Astrocyte of the cerebellum (primary cell): ENCODE measurements at regions not wholly inside any gene's neighbourhood (a gene's known extent, or its start where the extent isn't known, plus 50 kb on each side); places are given as distances from the start of the nearest gene placed in this dataset.

ENCODE experiments used
- DNase-seq: peaks from one replicate; pipeline ENCODE4 v3.0.0-alpha.2; 2011; ENCODE audit warnings: low read depth
- H3K4me3 ChIP-seq: 2 replicates; pipeline ENCODE4 v1.5.1; 2011; ENCODE audit warnings: mild to moderate bottlenecking, low read depth, low read length, moderate library complexity
- CTCF ChIP-seq: IDR thresholded peaks from 2 replicates; pipeline ENCODE4 v1.5.1; 2012; ENCODE audit warnings: low read length, low read depth, moderate library complexity, mild to moderate bottlenecking; ENCODE audit errors: missing control alignments
- in situ Hi-C: cut with HindIII; loops from 2 replicates; pipeline ENCODE4 v1.10.0; 2017; ENCODE audit warnings: low sequenced_read_pairs

GRCh38 chr4:41442810-41443209 is 95.1 kb upstream of the LIMCH1 start:
- in situ Hi-C loops, result no loop called here
- H3K4me3 ChIP-seq, result no peak overlapping the region
- no peak for DNase-seq
- TF ChIP-seq CTCF, result no peak

GRCh38 chr4:41443340-41444079 is 94.4 kb upstream of the LIMCH1 start:
- no peak for TF ChIP-seq CTCF
- DNase-seq, result no peak
- no peak overlapping the region for H3K4me3 ChIP-seq
- in situ Hi-C loops, result no loop called here

- TF ChIP-seq CTCF, result no peak
- H3K4me3 ChIP-seq, result no peak overlapping the region
- in situ Hi-C loops, result no loop called here
- no peak for DNase-seq
Observed at GRCh38 chr4:41446391-41446790, 91.6 kb upstream of the LIMCH1 start.

GRCh38 chr4:41446981-41447725 is 90.8 kb upstream of the LIMCH1 start:
- in situ Hi-C loops, result no loop called here
- H3K4me3 ChIP-seq, result no peak overlapping the region
- no peak for TF ChIP-seq CTCF
- no peak for DNase-seq

- in situ Hi-C loops, result no loop called here
- no peak for DNase-seq
- no peak overlapping the region for H3K4me3 ChIP-seq
- TF ChIP-seq CTCF, result no peak
Observed at GRCh38 chr4:41448934-41449333, 89.0 kb upstream of the LIMCH1 start.

GRCh38 chr4:41451961-41452360 is 86.0 kb upstream of the LIMCH1 start:
- TF ChIP-seq CTCF, result no peak
- no peak overlapping the region for H3K4me3 ChIP-seq
- in situ Hi-C loops, result no loop called here
- DNase-seq, result no peak
